HepG2 (cell line): ENCODE measurements at regions not wholly inside any gene's neighbourhood (a gene's known extent, or its start where the extent isn't known, plus 50 kb on each side); places are given as distances from the start of the nearest gene placed in this dataset.
A peak's percentile ranks its signal among the peaks of the same experiment; 100 is the strongest.

Experiments used
- ATAC-seq: fragments of 200-7000 bp; cut with Tn5 transposase; 3 replicates; pipeline ENCODE4 v1.9.1; 2020; ENCODE audit warnings: mild to moderate bottlenecking, moderate library complexity
- BruUV-seq: library from RNA; stranded (reverse); fragments of 400-500 nt; replicated peaks from 2 replicates; lab custom pipeline; 2021; lab: Mats Ljungman, UMichigan
- CTCF ChIA-PET: fragments of 300-600 bp; formaldehyde crosslinking; extraction: SDS; loops from one replicate; lab custom pipeline; 2021; ENCODE audit warnings: low total read pairs, inconsistent platforms, low intra/inter-chr PET ratio; lab: Yijun Ruan, JAX
- POLR2A ChIA-PET: fragments of 350-600 bp; sonication (Branson Sonifier 250); formaldehyde crosslinking; loops from one replicate; lab custom pipeline; 2020; ENCODE audit warnings: antibody characterized with exemption, inconsistent platforms; lab: Yijun Ruan, JAX
- DNase-seq: peaks from one replicate; pipeline ENCODE4 v3.0.0-alpha.2; 2015; ENCODE audit warnings: low spot score
- FAIRE-seq: peaks from 3 replicates; lab custom pipeline; 2011; peaks lifted over from hg19 to GRCh38; lab: Jason Lieb, UNC
- H2AFZ ChIP-seq: one replicate; pipeline ENCODE4 v1.6.1; 2011; ENCODE audit warnings: low read length, inconsistent platforms
- H3K27ac ChIP-seq: fragments of 300-600 bp; 3 replicates; pipeline ENCODE4 v1.8.0; 2011; ENCODE audit warnings: mixed run types, mild to moderate bottlenecking, mixed read lengths, low read length, inconsistent platforms; ENCODE audit not compliant: insufficient read depth; ENCODE audit errors: extremely low read length
- H3K27me3 ChIP-seq, 2 experiments: fragments of 200-600 bp in 1 of 2; 2 replicates in 1 of 2; 3 replicates in 1 of 2; pipeline versions ENCODE4 v1.6.0 to v1.8.0; 2011; ENCODE audit warnings: low read length in 2 of 2, mild to moderate bottlenecking in 2 of 2, moderate library complexity in 2 of 2, inconsistent platforms in 1 of 2; ENCODE audit not compliant: insufficient read depth in 2 of 2, control insufficient read depth in 1 of 2
- H3K36me3 ChIP-seq, 2 experiments: fragments of 200-600 bp in 1 of 2; replicated peaks in 1 of 2; 2 replicates in 1 of 2; 3 replicates in 1 of 2; pipeline versions ENCODE4 v1.5.1 to v1.8.0; 2011; ENCODE audit warnings: low read length in 2 of 2, inconsistent platforms in 1 of 2; ENCODE audit not compliant: insufficient read depth in 2 of 2, control insufficient read depth in 1 of 2
- H3K4me1 ChIP-seq: 2 replicates; pipeline ENCODE4 v1.5.1; 2012; ENCODE audit warnings: low read length, inconsistent platforms; ENCODE audit not compliant: insufficient read depth
- H3K4me2 ChIP-seq: 2 replicates; pipeline ENCODE4 v1.6.0; 2011; ENCODE audit warnings: low read depth, low read length, inconsistent platforms
- H3K4me3 ChIP-seq, 3 experiments: fragments of 200-600 bp in 1 of 3; sonication (generic), shearing (Covaris generic) in 1 of 3; replicated peaks in 1 of 3; 2 replicates each; pipeline ENCODE4 v1.5.1; 2011 to 2016; ENCODE audit warnings: low read length in 3 of 3, inconsistent platforms in 2 of 3, low read depth in 2 of 3, mild to moderate bottlenecking in 2 of 3, control low read depth in 1 of 3, mixed read lengths in 1 of 3; ENCODE audit not compliant: insufficient read depth in 1 of 3
- H3K79me2 ChIP-seq: one replicate; pipeline ENCODE4 v1.6.1; 2011; ENCODE audit warnings: low read length, inconsistent platforms; ENCODE audit not compliant: insufficient read depth
- H3K9ac ChIP-seq: 2 replicates; pipeline ENCODE4 v1.6.0; 2011; ENCODE audit warnings: mild to moderate bottlenecking, low read depth, low read length, inconsistent platforms; ENCODE audit not compliant: insufficient read depth
- H3K9me3 ChIP-seq: 2 replicates; pipeline ENCODE4 v1.5.1; 2012; ENCODE audit warnings: mild to moderate bottlenecking, low read length
- H4K20me1 ChIP-seq: 2 replicates; pipeline ENCODE4 v1.6.0; 2011; ENCODE audit warnings: inconsistent platforms, mild to moderate bottlenecking, low read length, moderate library complexity; ENCODE audit not compliant: insufficient read depth
- MAFF ChIP-seq: IDR thresholded peaks from 2 replicates; pipeline ENCODE4 v1.6.1; 2011; ENCODE audit warnings: low read depth, low read length, improper control_type of control experiment
- MAFK ChIP-seq, 2 experiments: IDR thresholded peaks in 1 of 2; conservative IDR thresholded peaks in 1 of 2; 2 replicates each; pipeline ENCODE4 v1.6.1; 2011; ENCODE audit warnings: improper control_type of control experiment in 2 of 2, low read length in 2 of 2
- NBN ChIP-seq: fragments of 450-650 bp; conservative IDR thresholded peaks from 2 replicates; pipeline ENCODE4 v1.6.1; 2017
- NCOR1 ChIP-seq: fragments of 200-600 bp; sonication (generic); IDR thresholded peaks from 2 replicates; pipeline ENCODE4 v1.7.0; 2017; ENCODE audit warnings: antibody characterized with exemption, low read length, borderline replicate concordance
- NFYB ChIP-seq: sonication (generic); formaldehyde crosslinking; IDR thresholded peaks from 2 replicates; pipeline ENCODE4 v1.4.0; 2020; ENCODE audit warnings: missing genetic modification reagents
- ONECUT2 ChIP-seq: sonication (generic); formaldehyde crosslinking; IDR thresholded peaks from 2 replicates; pipeline ENCODE4 v1.4.0; 2020; ENCODE audit warnings: missing genetic modification reagents
- RELA ChIP-seq: sonication (generic); formaldehyde crosslinking; IDR thresholded peaks from 2 replicates; pipeline ENCODE4 v1.4.0; 2020; ENCODE audit warnings: missing genetic modification reagents
- SUZ12 ChIP-seq: fragments of 150-350 bp; IDR thresholded peaks from 2 replicates; pipeline ENCODE4 v1.6.1; 2014; ENCODE audit warnings: low read depth, low read length
- TP53 ChIP-seq: sonication (generic); formaldehyde crosslinking; conservative IDR thresholded peaks from 2 replicates; pipeline ENCODE4 v1.4.0; 2020; ENCODE audit warnings: missing genetic modification reagents
- ZMYM3 ChIP-seq: sonication (generic); formaldehyde crosslinking; IDR thresholded peaks from 2 replicates; pipeline ENCODE4 v1.5.1; 2020; ENCODE audit warnings: mild to moderate bottlenecking, missing genetic modification reagents
- ZNF552 ChIP-seq: sonication (generic); formaldehyde crosslinking; IDR thresholded peaks from 2 replicates; pipeline ENCODE4 v1.9.0; 2022; ENCODE audit warnings: missing genetic modification reagents, mild to moderate bottlenecking, borderline replicate concordance
- WGBS: methylation state at CpG from one replicate; pipeline ENCODE4 v1.1.6; 2017; ENCODE audit warnings: low lambda C conversion rate; 5-methylcytosine and 5-hydroxymethylcytosine counted together
- in situ Hi-C: cut with HindIII; loops from 2 replicates; pipeline ENCODE4 v1.10.0; 2017; ENCODE audit warnings: low pct_unique_long_range_greater_than_20kb; ENCODE audit not compliant: extremely low pct_ligation_motif_present
- intact Hi-C: fragments of 100-400 bp; cut with micrococcal nuclease; formaldehyde crosslinking; loops from one replicate; pipeline ENCODE4 v1.10.0; 2022; ENCODE audit not compliant: unreplicated experiment

DNA sequence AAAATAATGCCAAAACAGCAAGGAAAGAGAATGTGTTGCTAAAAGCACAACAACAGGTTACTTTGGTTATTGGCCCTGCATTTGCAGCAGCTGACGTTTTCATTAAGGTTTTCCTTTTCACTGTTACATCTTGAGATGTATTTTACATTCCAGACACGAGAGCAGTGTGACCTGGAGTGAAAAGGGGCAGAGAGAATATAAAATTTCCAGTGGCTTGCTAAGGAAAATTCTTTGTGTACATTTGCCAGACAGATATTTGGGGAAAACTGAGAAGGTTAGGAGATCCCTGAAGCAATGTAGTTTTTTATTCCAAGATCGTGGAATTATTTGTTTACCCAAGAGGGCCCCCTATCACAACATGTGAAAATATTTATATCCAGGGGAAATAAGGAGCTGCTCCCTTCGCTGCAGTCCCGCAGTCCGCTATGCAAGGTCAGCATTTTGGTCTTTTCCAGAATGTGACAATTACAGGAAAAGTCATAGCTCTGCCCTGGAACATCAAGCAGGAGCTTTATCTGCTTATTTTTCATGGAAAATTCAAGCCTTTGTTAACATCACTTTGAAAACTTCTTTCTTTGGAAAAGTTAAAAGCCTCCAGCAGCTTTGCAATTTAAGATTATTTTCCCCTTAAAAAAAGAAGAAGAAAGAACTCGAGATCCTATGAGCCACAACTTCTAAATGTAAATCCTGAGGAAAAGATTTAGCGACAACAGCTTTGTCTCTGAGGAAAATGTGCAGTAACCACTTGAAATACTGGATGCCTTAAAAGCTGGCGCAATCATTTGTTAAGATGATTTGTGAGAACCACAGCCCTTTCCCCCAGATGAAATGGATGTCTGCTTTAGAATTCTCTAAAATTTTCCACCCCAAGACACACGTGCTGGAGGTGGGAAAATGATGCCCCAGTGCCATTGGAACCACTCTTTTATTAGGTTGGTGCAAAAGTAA, 256.4 kb upstream of the TPM1 start:
- intact Hi-C loops = loop anchor here (10.0 kb wide), 1 partner anchor 369 kb away; the partner anchor contains the start of gene RPS27L
- Histone ChIP-seq H3K9me3 (no peaks in the 10 kb centered on the region), H3K4me2 (no peak overlapping the region), H3K27me3 (no peaks in the 10 kb centered on the region), H3K79me2 (no peaks in the 10 kb centered on the region), H3K27ac (no peak overlapping the region), H4K20me1 (no peaks in the 10 kb centered on the region), H3K36me3 (0 out of 5 replicates have a peak, but pooled peaks cover 1 to 7% of the 10 kb centered on the region in 2 experiments), H3K4me1 (peaks cover 16% of the 10 kb centered on the region), H2AFZ (no peak overlapping the region)
- BruUV-seq = no TSS peak
- WGBS = 92% methylated on average over 10 of the region's 10 CpGs
- POLR2A ChIA-PET = no interaction called here
- TF ChIP-seq NCOR1 = no peak
- TF ChIP-seq MAFF = peak; percentile 78
- TF ChIP-seq MAFK (conservative IDR thresholded peaks at IDR 0.05 in 1 of 2, IDR thresholded peaks at IDR 0.05 in 1 of 2; ENCODE audit: low read length in 2 of 2) = peak; percentile 79 to 90
- TF ChIP-seq, all 625 proteins: peak for 2
- CTCF ChIA-PET = no interaction called here
- in situ Hi-C loops = loop anchor here (10.0 to 25.0 kb wide), 2 partner anchors 309 to 626 kb away; no protein-coding TSS in a partner anchor
- Histone ChIP-seq H3K9ac (no peak overlapping the region), H3K4me3 (no peak overlapping the region)
- ATAC-seq (no peak), DNase-seq (no peak), FAIRE-seq (no peak)

- WGBS = 97% methylated on average over 7 of the region's 7 CpGs
- no peak for TF ChIP-seq ZNF552 (CRISPR knock-in tag)
- no peak for TF ChIP-seq ZMYM3 (CRISPR knock-in tag)
- no peak for TF ChIP-seq ONECUT2 (CRISPR knock-in tag)
- no peak for TF ChIP-seq NFYB (CRISPR knock-in tag)
- no peak for TF ChIP-seq NBN
- no peak for TF ChIP-seq TP53
- no peak for TF ChIP-seq SUZ12
- TF ChIP-seq RELA (CRISPR knock-in tag) = no peak
- Histone ChIP-seq H3K79me2 (no peaks in the 10 kb centered on the region), H3K4me3 (no peak overlapping the region), H3K9ac (no peak overlapping the region), H2AFZ (no peak overlapping the region), H3K36me3 (0 out of 5 replicates have a peak, but pooled peaks cover 1 to 7% of the 10 kb centered on the region in 2 experiments), H3K4me1 (peaks cover 4% of the 10 kb centered on the region; the same call in 1 of the 2 replicates), H3K9me3 (no peaks in the 10 kb centered on the region), H3K4me2 (no peak overlapping the region), H3K27ac (no peak overlapping the region), H3K27me3 (no peaks in the 10 kb centered on the region), H4K20me1 (no peaks in the 10 kb centered on the region)
- DNase-seq (no peak), ATAC-seq (no peak), FAIRE-seq (no peak)
- CTCF ChIA-PET = no interaction called here
- no TSS peak for BruUV-seq
- POLR2A ChIA-PET = interaction anchor here (0.6 kb wide), 1 partner anchor 53 kb away, joined by 3 read pairs; no protein-coding TSS in a partner anchor
- intact Hi-C loops = loop anchor here (10.0 kb wide), 1 partner anchor 367 kb away; the partner anchor contains the start of gene RPS27L
- in situ Hi-C loops = loop anchor here (10.0 to 25.0 kb wide), 2 partner anchors 307 to 625 kb away; no protein-coding TSS in a partner anchor
Measured at GRCh38 chr15:62787401-62787800, 255.1 kb upstream of the TPM1 start.
